ENCODE measurements at regions not wholly inside any gene's neighbourhood (a gene's known extent, or its start where the extent isn't known, plus 50 kb on each side); places are given as distances from the start of the nearest gene placed in this dataset.

GRCh38 chr6:80714513-80714912, 608.0 kb downstream of the BCKDHB start:
- H3K4me3 ChIP-seq (ENCODE audit: low read depth, low read length) = no peak overlapping the region
- no peak for DNase-seq (ENCODE audit: low read depth)
- no peak for TF ChIP-seq CTCF (IDR thresholded peaks at IDR 0.05; ENCODE audit: low read depth, low read length, missing control alignments)

- DNase-seq (ENCODE audit: low read depth) = no peak
- TF ChIP-seq CTCF (IDR thresholded peaks at IDR 0.05; ENCODE audit: low read depth, low read length, missing control alignments) = no peak
- H3K4me3 ChIP-seq (ENCODE audit: low read depth, low read length) = no peak overlapping the region
These were observed 592.0 kb downstream of the BCKDHB start for GRCh38 chr6:80698459-80698858.

GRCh38 chr6:80696268-80696667, 589.8 kb downstream of the BCKDHB start:
- H3K4me3 ChIP-seq (ENCODE audit: low read depth, low read length) = no peak overlapping the region
- no peak for TF ChIP-seq CTCF (IDR thresholded peaks at IDR 0.05; ENCODE audit: low read depth, low read length, missing control alignments)
- no peak for DNase-seq (ENCODE audit: low read depth)

- TF ChIP-seq CTCF (IDR thresholded peaks at IDR 0.05; ENCODE audit: low read depth, low read length, missing control alignments) = no peak
- H3K4me3 ChIP-seq (ENCODE audit: low read depth, low read length) = no peak overlapping the region
- no peak for DNase-seq (ENCODE audit: low read depth)
These were observed 584.2 kb downstream of the BCKDHB start for GRCh38 chr6:80690551-80691131.

GRCh38 chr6:80689716-80690395, 583.4 kb downstream of the BCKDHB start:
- no peak for DNase-seq (ENCODE audit: low read depth)
- H3K4me3 ChIP-seq (ENCODE audit: low read depth, low read length) = no peak overlapping the region
- TF ChIP-seq CTCF (IDR thresholded peaks at IDR 0.05; ENCODE audit: low read depth, low read length, missing control alignments) = no peak

GRCh38 chr6:80679992-80680391, 573.5 kb downstream of the BCKDHB start:
- H3K4me3 ChIP-seq (ENCODE audit: low read depth, low read length) = no peak overlapping the region
- no peak for TF ChIP-seq CTCF (IDR thresholded peaks at IDR 0.05; ENCODE audit: low read depth, low read length, missing control alignments)
- DNase-seq (ENCODE audit: low read depth) = no peak

GRCh38 chr6:80676386-80676785, 569.9 kb downstream of the BCKDHB start:
- H3K4me3 ChIP-seq (ENCODE audit: low read depth, low read length) = no peak overlapping the region
- no peak for DNase-seq (ENCODE audit: low read depth)
- TF ChIP-seq CTCF (IDR thresholded peaks at IDR 0.05; ENCODE audit: low read depth, low read length, missing control alignments) = no peak

Data from GM12864 (cell line).